Ammon's horn (tissue), 1 donor: ENCODE measurements at regions not wholly inside any gene's neighbourhood (a gene's known extent, or its start where the extent isn't known, plus 50 kb on each side); places are given as distances from the start of the nearest gene placed in this dataset.

ENCODE experiments used
- DNase-seq: peaks from one replicate; pipeline ENCODE4 v3.0.0-alpha.2; 2016; ENCODE audit warnings: low spot score

DNA sequence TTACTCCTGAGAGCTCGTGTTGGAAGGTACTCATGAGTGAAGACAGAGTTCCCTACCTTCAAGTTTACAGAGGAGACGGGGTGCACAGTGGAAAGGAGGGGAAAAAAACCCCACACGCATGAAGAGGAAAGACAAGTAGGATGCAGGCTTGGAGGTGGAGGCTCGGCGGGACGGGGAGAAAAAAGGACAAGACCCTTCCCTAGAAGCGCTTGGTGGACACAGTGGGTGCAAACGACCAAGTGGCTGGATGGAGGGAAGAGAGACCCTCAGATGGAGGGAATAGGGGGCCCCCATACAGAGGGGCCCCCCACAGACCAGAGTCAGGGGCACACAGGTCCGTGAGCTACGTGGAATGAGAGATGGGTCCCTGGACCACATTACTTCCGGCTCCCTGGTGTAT is 380.1 kb downstream of the SHANK2 start:
- DNase-seq = no peak

DNA sequence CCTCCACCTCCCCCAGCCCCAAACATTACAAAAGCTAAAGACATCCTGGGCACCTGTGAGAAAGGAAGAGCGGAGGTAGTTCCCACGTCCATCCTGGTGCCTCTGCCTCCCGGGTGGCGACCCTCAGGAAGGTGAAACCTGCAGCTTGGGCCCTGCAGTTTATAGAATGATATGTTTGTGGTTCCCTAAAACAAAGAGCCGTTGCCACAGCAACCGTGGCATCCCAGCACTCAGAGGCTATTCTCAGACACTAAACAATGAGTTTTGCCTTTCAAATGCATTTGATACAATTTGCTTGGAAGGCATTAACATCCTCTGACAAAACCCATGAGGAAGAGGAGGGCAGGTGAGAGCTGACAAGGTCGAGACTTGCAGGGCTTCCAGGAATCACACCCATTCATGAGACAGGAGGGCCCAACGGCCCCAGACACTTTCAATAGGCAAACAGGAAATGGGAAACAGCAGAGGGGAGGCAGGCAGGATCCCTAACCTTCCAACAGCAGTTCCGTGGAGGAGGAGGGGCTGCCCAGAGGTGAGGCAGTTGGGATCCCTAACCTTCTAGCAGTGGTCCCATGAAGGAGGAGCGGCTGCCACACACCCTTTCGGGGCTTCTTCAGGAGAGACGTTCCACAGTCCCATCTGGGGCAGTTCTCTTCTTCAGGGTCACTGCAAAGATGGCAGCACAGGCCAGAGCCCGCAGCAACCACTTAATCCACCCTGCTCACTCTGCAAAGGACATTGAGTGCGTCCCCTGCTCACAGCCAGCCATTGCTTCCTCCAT is 379.2 kb downstream of the SHANK2 start:
- DNase-seq = no peak

- no peak for DNase-seq
Measured at GRCh38 chr11:70873736-70874412, 378.5 kb downstream of the SHANK2 start.

DNA sequence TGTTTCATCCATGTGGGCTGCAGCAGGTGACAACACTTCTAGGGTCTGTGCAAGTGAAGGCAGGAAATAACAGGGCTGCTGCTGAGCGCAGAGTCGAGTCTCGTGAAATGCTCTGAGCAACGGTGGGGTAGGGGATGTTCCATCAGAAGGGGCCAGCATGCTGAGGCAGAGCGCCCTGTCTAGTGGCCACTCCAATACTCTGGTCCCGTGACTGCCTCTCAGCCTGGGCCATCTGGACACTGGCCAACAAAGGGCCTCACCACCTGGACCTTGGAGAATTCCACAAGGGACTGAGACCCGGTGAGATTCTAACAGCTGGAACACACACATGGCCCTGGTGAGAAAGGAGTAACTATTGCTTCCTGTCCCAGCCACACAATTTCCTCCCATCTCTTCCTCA is 375.7 kb downstream of the SHANK2 start:
- DNase-seq = no peak

GRCh38 chr11:70877151-70877550 is 375.2 kb downstream of the SHANK2 start:
- no peak for DNase-seq

GRCh38 chr11:70878366-70878765 is 374.0 kb downstream of the SHANK2 start:
- no peak for DNase-seq

DNA sequence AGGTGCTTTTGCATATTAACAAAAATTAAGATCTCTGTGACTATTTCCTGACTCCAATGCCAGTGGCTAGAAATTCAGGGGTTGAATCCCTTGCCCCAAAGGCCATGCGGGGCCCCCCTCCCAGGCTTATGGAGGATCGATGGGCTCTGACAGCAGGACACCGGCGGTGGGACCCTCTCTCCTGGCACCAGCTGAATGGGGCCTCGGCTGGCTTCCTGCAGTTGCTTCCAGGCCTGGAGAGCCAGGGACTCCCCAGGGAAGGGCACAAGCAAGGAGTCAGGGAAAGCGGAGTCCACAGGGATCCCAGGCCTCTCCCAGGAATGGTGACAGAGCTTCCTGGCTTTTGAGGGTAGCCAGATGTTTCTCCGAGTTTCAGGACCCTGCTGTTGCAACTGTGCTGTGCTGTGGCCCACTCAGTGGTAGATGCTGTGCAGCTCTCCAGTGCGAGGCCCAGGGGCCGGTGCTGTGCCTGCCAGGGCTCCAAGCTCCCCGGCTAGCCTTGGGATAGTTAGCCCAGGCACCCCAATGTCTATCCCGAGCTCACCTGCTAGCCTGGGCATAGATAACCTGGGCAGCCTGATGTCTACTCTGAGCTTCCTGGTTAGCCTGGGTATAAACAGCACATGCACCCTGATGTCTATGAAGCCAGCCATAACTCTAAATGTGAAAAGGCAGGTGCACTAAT is 372.6 kb downstream of the SHANK2 start:
- DNase-seq = no peak

DNA sequence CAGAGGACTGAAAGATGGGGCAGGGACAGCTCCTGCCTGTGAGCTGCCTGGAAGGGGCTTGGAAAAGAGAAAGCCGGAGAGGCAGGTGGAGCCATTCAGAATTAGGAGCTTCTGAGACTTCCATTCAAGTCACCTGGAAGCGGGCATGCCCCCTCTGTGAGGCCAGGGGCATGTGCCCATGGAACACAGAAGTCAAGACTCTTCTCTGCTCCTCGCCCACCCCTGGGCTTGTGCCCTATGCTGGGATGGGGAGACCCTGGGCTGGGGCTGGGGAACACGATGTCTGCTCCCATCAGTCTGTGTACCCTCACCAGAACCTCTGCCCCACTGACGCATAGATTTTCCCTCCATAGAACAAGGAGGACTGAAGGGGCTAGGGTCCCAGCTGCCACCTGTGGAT is 372.0 kb downstream of the SHANK2 start:
- no peak for DNase-seq

DNA sequence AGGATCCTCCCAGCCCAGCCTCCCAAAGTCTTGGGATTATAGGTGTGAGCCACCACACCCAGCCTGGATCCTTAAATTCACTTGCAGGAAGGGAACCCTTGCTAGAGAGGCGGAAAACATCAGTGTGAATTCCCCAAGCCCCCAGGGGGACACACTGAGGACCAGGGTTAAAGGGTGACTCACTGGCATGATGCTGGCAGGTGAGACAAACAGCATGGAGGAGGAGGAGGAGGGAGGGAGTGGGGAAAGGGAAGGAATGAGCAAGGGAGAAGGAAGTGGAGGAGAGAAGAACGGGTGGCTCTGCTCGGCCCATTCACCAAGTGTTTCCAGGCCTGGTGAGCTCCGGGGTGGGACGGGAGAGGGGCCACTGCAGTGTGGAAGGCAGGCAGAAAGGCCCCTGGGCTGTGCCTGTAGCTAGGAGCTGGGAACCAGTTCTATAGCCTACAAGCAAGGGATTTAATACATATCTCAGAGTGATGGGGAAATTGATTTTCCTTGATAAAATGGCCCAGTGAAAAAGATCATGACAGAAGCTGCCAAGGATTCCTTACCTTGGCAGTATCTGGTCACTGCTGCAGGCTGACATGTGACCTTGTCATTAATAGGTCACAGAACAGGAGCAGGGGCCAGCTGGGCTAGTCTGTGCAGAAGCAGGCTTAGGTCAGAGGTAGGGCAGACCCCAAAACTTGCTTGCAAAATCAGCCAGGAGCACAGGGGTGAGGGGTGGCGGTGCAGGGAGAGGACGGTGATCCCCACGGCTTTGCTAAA is 370.2 kb downstream of the SHANK2 start:
- DNase-seq = no peak

GRCh38 chr11:70882716-70883085 is 369.7 kb downstream of the SHANK2 start:
- no peak for DNase-seq

DNA sequence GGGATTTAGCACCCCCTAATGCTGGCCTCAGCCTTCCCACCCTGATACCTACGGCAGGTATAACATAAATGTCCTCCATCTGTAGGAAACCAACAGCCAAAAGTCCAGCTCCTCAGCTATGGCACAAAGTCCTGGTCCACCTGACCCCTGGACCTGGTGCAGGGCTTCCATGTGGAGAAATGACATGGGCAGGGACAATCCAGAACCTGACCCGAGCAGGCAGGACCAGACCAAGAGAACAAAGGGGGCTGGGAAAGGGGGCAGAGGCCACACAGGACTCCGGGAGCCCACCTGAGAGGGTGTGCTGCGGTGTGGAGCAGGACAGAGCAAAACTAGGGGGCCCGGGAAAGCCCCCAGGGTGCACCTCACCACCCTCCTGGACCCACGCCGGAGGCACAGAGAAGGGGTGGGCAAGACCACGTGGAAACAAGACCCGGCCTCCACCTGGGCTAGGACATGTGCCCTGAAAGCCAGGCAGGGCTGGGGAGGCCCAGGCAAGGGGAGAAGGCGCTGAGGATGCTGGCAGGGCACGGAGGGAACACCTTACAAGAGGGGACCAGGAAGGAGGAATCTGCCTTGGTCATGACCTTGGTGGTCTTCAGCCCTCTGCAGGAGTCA is 368.9 kb downstream of the SHANK2 start:
- DNase-seq = no peak

DNA sequence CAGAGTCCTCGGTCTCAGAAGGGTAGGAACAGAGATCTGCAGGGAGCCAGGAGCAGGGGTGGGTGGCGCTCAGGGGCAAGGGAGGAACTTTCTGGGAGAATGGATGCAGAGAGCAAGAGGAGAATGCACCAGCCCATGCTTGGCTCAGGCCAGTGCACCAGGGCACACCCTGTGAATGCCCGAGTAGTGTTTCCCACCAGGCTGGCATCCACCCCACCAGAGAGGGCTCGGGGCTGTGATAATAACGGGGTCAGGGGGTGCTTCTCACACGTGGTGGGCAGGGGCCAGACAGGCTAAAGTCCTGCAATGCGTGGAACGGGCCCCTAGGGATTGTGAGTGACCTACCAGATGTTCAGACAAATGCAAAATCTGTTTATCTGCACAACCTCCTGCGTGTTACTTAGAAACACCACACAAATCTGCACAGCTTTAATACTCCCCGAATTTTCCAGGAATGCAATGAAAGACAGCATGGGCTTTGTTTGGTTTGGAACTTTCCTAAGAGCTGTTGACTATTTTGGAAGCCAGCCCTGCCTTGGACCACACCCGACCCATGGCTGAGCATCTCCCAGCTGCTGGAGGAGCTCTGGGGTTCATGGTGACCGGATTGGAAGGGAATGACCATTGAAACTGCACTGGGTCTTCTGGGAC is 368.3 kb downstream of the SHANK2 start:
- DNase-seq = no peak

DNA sequence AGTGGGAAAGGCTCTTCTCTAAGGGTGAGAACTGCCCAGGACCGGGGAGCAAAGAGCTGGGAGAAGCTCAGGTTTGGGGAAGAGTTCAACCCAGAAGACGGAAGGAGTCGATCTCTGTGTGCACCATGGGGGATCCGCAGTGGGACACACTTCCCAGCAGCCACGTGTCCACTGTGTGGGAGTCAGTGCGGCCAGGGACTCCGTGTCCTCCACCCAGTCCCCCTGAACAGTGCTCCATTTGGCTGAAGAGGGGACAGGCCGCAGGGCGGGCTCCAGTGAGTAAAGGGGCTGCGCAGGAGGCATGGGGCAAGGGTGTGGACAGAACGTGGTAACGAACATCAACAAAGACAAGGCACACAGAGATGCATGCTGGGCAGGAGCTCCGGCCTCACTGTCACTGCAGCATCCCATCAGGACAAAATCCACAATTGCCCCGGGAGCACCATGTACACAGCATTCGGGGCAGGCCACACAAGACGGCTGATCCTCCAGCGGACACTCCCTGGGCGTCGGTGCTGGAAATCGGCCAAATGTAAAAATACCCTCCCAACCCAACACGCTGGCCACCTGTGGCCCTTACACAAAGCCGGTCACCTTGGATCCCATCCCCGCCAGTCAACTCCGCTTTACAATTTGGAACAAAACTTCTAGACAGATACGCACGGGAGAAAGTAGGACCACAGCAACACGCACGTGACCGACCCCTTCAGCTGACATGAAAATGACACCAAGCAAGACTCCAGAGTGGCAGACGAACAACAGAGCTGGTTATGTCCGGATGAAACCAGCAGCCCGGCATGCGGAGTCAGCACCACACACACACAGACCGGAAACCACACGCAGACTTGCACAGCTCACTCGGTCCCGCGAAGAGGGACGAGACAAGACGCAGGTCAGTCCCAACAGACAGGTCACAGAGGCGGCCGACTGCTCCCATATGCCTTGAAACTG is 366.8 kb downstream of the SHANK2 start:
- DNase-seq = no peak

GRCh38 chr11:70886256-70886655 is 366.1 kb downstream of the SHANK2 start:
- DNase-seq = no peak

- no peak for DNase-seq
Measured at GRCh38 chr11:70886676-70887541, 365.5 kb downstream of the SHANK2 start.

GRCh38 chr11:70887542-70887827 is 364.9 kb downstream of the SHANK2 start:
- DNase-seq = no peak

DNA sequence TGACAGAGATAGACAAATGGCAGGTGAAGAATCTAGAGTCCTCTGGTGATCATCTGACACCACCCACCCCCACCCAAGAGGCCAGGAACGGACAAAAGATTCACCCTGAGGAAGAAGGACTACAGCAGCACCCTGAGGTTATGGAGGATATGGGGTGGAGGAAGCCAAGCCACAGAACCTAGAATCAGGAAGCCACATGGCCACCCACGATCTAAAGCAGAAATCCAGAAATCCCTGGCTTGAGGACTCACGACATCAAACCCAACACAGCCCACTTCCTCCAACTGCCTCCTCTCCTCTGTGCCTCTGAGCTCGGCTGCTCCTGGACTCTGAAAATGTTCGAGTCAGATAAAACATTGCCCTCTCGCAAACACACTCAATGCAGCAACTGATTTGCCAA is 364.3 kb downstream of the SHANK2 start:
- DNase-seq = no peak

DNA sequence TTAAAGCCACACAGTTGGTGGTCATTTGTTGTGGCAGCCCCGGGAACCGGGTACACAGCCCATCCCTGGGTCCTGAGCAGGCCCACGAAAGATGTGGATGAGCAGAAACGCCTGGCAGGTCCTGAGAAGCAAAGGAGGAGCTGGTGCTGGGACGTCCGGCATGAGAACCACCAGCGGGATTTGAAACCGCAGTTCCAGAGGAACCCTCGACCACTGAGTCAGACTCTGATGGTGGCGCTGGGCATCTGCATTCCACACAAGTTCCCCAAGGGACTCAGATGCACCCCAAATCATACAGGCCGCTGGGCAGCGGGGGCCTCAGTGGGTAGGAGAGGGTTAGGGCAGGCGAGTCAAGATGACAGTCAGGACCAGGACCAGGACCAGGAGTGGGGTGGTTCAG is 363.0 kb downstream of the SHANK2 start:
- DNase-seq = no peak

GRCh38 chr11:70891844-70892380 is 360.5 kb downstream of the SHANK2 start:
- DNase-seq = no peak
